Stimulated activated naive CD8-positive, alpha-beta T cell treated with anti-CD3 and anti-CD28 coated beads, Interleukin-15, Interleukin-2, amounts not matched to agents 100 ng/mL and 50 ng/mL, for 24 hours (primary cell): ENCODE measurements at regions not wholly inside any gene's neighbourhood (a gene's known extent, or its start where the extent isn't known, plus 50 kb on each side); places are given as distances from the start of the nearest gene placed in this dataset.
"Not testable (repeated sequence)": the region's sequence is repeated elsewhere in the genome, so short reads cannot be mapped to it uniquely, and the experiment has no call there.

ENCODE experiments used
- H3K27ac Mint-ChIP-seq: one replicate; pipeline ENCODE4 v1.8.0; 2021; ENCODE audit warnings: mild to moderate bottlenecking, mixed read lengths
- H3K27me3 Mint-ChIP-seq: one replicate; pipeline ENCODE4 v1.8.0; 2021; ENCODE audit warnings: mixed read lengths
- H3K36me3 Mint-ChIP-seq: one replicate; pipeline ENCODE4 v1.8.0; 2021; ENCODE audit warnings: low read depth, mixed read lengths
- H3K4me1 Mint-ChIP-seq: one replicate; pipeline ENCODE4 v1.8.0; 2021; ENCODE audit warnings: low read depth, mixed read lengths
- H3K4me3 Mint-ChIP-seq: one replicate; pipeline ENCODE4 v1.8.0; 2021; ENCODE audit warnings: mild to moderate bottlenecking, mixed read lengths
- H3K9me3 Mint-ChIP-seq: one replicate; pipeline ENCODE4 v1.8.0; 2021; ENCODE audit warnings: mixed read lengths

DNA sequence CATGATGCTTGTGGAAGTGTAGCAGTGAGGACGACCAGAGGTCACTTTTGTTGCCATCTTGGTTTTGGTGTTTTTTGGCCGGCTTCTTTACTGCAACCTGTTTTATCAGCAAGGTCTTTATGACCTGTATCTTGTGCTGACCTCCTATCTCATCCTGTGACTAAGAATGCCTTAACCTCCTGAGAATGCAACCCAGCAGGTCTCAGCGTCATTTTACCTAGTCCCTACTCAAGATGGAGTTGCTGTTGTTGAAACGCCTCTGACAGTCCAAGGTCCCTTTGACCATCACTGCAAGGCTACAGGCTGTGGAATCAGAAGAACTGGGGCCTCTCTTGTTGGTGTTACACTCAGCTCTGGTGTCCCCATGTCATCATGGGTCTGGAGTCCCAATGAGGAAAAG, 61.5 kb upstream of the ADRA1D start:
- H3K4me1 Mint-ChIP-seq, H3K4me3 Mint-ChIP-seq, H3K36me3 Mint-ChIP-seq, H3K27ac Mint-ChIP-seq: not testable (repeated sequence)
- H3K9me3 Mint-ChIP-seq, result peaks cover 17% of the 10 kb centered on the region
- H3K27me3 Mint-ChIP-seq, result peaks cover 18% of the 10 kb centered on the region

DNA sequence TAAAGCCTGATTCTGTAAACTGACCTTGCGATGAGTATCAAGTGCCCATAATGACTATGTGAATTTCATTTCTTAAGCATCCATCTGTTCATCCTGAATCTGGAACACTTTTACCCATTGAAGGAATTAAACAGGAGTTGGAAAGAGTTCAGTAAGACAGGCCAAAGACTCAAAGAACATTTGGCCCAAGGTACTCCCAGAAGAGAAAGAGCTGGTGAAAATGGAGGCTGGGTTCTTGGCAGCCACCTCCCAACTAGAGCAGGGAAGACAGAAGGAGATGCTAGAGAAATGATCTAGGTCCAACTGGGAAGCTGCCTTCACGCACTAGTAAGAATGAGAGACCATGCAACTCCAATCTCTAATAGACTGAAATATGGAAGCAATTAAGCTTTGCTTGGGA, 57.1 kb upstream of the ADRA1D start:
- no peaks in the 10 kb centered on the region for H3K4me1 Mint-ChIP-seq
- H3K9me3 Mint-ChIP-seq, result peaks cover 4% of the 10 kb centered on the region
- peaks cover 5% of the 10 kb centered on the region for H3K27me3 Mint-ChIP-seq
- H3K4me3 Mint-ChIP-seq, result no peak overlapping the region
- H3K36me3 Mint-ChIP-seq, result no peaks in the 10 kb centered on the region
- no peak overlapping the region for H3K27ac Mint-ChIP-seq

GRCh38 chr20:4305091-4305490, 56.0 kb upstream of the ADRA1D start:
- no peaks in the 10 kb centered on the region for H3K4me1 Mint-ChIP-seq

DNA sequence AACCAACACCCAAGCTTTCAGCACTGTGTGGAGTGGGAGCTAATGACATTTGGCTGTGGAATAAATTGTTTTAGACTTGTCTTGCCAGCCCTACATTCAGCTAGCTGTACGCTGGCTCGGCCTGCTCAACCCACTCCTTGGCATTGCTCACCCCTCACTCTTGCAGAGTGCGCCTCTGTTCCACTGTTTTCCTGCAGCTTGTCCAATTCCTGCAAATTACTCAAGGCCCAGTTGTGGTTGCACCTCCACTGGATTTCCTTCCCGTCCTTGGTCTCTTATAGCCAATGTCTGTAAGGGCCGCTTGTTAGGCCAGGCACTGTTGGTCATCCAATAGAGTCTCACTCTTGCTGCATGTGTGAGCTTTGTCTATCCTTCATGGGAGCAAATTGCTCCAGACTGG, 55.5 kb upstream of the ADRA1D start:
- Mint-ChIP-seq H3K4me3 (no peak overlapping the region), H3K27me3 (peaks cover 9% of the 10 kb centered on the region), H3K4me1 (no peaks in the 10 kb centered on the region), H3K27ac (no peak overlapping the region), H3K9me3 (no peaks in the 10 kb centered on the region), H3K36me3 (no peaks in the 10 kb centered on the region)

More at GRCh38 chr20:4305091-4305490, 56.0 kb upstream of the ADRA1D start:
- peaks cover 9% of the 10 kb centered on the region for H3K27me3 Mint-ChIP-seq
- H3K9me3 Mint-ChIP-seq, result no peaks in the 10 kb centered on the region
- H3K36me3 Mint-ChIP-seq, result no peaks in the 10 kb centered on the region
- H3K27ac Mint-ChIP-seq, result no peak overlapping the region
- H3K4me3 Mint-ChIP-seq, result no peak overlapping the region

DNA sequence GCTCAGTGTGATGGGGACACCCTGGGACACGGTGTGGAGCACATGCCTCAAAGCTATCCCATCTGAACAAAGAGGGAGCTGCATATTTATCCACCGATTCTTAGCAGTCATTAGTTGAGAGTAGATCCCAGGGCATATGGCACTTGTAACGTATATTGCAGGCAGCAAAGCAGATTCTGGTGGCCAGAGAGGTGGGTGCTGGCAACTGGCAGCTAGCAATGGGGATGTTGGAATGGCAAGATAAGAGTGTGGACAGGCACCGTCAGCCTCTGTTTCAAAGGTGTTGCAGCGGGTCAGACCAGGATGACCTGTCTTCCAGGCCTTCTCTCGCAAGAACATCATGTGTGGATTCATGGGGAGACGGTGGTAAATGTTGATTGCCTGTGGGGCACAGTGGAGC, 54.0 kb upstream of the ADRA1D start:
- H3K27me3 Mint-ChIP-seq, result peaks cover 17% of the 10 kb centered on the region
- H3K4me3 Mint-ChIP-seq, result no peak overlapping the region
- no peaks in the 10 kb centered on the region for H3K9me3 Mint-ChIP-seq
- no peaks in the 10 kb centered on the region for H3K4me1 Mint-ChIP-seq
- H3K27ac Mint-ChIP-seq, result no peak overlapping the region
- H3K36me3 Mint-ChIP-seq, result no peaks in the 10 kb centered on the region

DNA sequence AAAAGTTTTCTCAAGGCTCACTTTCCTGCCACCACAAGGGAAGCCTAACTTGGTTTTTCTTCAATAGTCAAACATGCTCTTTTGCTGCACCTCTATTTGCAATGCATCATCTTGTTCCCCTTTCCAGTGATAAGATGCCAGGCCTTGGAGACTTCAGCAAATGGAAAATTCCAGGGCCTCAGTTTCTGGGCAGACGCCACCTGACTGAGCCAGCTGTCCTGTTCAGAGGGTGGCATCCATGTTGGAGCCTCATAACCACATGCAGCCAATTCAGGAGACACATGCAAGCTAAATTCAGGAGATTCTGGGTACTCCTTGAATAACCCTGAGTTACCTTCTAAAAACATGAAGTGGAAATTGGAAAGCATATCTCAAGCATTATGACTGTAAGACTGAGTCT, 51.8 kb upstream of the ADRA1D start:
- Mint-ChIP-seq H3K27ac (no peak overlapping the region), H3K9me3 (no peaks in the 10 kb centered on the region), H3K4me3 (no peak overlapping the region), H3K36me3 (no peaks in the 10 kb centered on the region), H3K4me1 (no peaks in the 10 kb centered on the region), H3K27me3 (peaks cover 21% of the 10 kb centered on the region)

DNA sequence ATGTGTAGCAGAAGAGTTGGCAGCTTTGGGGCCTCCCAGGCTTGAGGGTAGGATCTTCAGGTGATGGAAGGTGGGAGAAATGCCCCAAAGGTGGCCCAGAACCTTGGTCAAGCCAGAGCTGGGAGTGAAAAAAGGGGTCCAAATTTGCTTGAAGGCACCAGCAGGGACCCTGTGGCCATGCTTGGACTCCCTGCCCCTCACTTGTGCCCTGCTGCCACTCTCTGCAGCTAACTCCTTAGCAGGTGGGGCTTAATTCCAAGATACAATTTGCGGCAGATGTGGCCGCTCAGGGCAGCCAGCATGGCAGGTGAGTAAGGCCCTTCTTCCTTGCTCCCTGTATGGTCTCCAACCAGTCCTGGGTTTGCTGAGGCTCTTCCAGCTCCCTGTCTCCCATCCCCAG, 51.3 kb upstream of the ADRA1D start:
- H3K27ac Mint-ChIP-seq, result no peak overlapping the region
- peaks cover 25% of the 10 kb centered on the region for H3K27me3 Mint-ChIP-seq
- no peaks in the 10 kb centered on the region for H3K9me3 Mint-ChIP-seq
- no peak overlapping the region for H3K4me3 Mint-ChIP-seq
- H3K4me1 Mint-ChIP-seq, result no peaks in the 10 kb centered on the region
- no peaks in the 10 kb centered on the region for H3K36me3 Mint-ChIP-seq

DNA sequence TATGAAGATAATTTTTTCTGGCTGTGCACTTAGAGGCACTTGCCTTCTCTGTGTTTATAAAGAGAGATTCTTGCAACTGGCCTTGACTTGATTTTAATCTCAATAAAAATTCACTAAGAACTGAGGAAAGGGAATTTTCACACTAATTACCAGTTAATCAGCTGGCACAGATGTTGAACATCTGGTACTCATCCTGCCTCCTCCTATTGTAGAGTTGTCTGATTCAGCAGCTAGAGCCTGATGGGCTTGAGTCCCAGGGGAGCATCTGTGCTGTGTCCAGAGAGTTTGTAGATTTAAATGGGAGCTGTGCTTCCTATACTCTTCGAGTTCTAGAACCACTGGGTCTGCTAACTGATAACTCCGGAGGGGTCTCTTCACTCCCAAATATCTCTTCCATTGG, 50.7 kb upstream of the ADRA1D start:
- Mint-ChIP-seq H3K36me3 (no peaks in the 10 kb centered on the region), H3K27me3 (peaks cover 31% of the 10 kb centered on the region), H3K27ac (no peak overlapping the region), H3K9me3 (no peaks in the 10 kb centered on the region), H3K4me3 (no peak overlapping the region), H3K4me1 (no peaks in the 10 kb centered on the region)

DNA sequence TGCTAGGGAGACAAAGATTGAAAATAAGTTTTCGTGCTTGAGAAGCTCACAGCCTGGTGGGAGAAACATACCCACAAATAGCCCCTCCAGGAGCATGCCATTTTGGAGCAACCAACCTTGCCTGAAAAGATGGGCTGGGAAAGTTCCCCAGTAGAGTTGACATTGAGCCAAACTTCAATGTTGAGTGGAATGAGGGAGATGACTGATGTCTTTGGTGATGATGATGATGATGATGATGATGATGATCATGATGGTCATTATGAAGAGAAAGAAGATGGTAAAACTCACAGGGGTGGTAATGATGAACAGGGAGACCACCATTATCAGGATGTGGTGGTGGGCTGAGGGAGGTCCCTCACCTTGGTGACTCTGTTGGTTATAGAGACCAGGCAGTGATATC, 50.1 kb upstream of the ADRA1D start:
- no peaks in the 10 kb centered on the region for H3K4me1 Mint-ChIP-seq

More for the DNA sequence above, 50.1 kb upstream of the ADRA1D start:
- Mint-ChIP-seq H3K27me3 (peaks cover 35% of the 10 kb centered on the region), H3K36me3 (no peaks in the 10 kb centered on the region), H3K27ac (no peak overlapping the region), H3K9me3 (no peaks in the 10 kb centered on the region), H3K4me3 (no peak overlapping the region)
